GM12874 (cell line): ENCODE measurements at regions not wholly inside any gene's neighbourhood (a gene's known extent, or its start where the extent isn't known, plus 50 kb on each side); places are given as distances from the start of the nearest gene placed in this dataset.

Experiments
- TF ChIP-seq, protein P1 (sequence below): IDR thresholded peaks from 2 replicates; pipeline ENCODE4 v1.5.1; 2011; ENCODE audit warnings: low read depth, mild to moderate bottlenecking, control low read depth, low read length, moderate library complexity; ENCODE audit not compliant: insufficient read depth

DNA sequence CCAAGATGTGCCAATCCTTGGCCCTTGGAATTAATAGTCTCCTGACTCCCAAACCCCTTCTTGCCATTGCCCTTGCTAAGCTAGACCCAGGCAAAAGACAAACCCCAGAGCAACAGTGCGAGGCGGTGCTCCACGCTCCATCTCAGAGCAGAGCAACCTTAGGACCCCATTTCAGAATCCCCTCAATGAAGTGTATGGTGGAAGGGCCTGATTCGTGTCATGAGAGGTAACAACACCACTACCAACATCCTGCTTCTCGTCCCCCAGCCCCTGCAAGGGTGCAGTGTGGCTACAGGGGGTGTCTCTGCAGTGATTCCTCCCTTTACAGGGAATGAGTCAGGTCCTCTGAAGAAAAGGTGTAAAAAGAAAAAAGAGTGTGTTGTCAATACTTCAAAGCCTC, 103.9 kb upstream of the IRF2BP2 start:
- TF ChIP-seq, protein P1, sequence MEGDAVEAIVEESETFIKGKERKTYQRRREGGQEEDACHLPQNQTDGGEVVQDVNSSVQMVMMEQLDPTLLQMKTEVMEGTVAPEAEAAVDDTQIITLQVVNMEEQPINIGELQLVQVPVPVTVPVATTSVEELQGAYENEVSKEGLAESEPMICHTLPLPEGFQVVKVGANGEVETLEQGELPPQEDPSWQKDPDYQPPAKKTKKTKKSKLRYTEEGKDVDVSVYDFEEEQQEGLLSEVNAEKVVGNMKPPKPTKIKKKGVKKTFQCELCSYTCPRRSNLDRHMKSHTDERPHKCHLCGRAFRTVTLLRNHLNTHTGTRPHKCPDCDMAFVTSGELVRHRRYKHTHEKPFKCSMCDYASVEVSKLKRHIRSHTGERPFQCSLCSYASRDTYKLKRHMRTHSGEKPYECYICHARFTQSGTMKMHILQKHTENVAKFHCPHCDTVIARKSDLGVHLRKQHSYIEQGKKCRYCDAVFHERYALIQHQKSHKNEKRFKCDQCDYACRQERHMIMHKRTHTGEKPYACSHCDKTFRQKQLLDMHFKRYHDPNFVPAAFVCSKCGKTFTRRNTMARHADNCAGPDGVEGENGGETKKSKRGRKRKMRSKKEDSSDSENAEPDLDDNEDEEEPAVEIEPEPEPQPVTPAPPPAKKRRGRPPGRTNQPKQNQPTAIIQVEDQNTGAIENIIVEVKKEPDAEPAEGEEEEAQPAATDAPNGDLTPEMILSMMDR, result no peak

DNA sequence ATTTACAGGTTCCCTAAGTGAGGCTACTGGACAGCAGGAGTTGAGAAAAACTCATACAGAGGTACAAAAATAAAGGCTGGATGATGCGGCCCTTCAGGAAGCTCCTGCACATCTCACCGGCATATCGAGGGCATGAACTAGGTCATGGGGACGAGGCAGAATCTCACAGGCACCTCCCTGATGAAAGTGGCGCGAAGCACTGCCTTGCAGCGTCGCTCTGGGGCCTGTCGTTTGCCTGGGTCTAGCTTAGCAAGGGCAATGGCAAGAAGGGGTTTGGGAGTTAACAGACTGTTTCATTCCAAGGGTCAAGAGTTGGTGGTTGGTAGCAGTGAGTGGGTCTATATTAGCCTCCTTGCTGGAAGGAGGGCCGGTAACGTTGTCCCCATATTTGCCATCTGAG, 103.5 kb upstream of the IRF2BP2 start:
- TF ChIP-seq, protein P1, result no peak

DNA sequence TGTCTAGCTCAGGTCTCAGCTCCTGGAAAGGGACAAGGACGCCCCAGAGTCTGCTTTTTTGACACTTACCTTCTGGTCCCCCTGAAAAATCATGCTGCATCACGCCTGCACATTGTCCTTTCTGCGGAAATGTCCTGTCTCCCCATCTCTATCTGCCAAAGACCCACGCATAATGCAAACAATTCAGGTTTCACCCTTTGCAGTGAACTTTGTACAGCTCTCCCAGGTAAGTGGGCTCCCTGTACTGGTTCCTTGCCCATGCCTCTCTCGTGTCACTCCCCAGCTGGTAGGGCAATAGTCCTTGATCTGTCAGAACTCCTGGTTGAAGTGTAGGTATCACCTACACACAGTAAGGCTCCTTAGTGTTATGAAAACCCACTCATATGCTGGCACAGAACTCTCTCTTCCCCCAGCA, 102.9 kb upstream of the IRF2BP2 start:
- TF ChIP-seq, protein P1, result no peak

DNA sequence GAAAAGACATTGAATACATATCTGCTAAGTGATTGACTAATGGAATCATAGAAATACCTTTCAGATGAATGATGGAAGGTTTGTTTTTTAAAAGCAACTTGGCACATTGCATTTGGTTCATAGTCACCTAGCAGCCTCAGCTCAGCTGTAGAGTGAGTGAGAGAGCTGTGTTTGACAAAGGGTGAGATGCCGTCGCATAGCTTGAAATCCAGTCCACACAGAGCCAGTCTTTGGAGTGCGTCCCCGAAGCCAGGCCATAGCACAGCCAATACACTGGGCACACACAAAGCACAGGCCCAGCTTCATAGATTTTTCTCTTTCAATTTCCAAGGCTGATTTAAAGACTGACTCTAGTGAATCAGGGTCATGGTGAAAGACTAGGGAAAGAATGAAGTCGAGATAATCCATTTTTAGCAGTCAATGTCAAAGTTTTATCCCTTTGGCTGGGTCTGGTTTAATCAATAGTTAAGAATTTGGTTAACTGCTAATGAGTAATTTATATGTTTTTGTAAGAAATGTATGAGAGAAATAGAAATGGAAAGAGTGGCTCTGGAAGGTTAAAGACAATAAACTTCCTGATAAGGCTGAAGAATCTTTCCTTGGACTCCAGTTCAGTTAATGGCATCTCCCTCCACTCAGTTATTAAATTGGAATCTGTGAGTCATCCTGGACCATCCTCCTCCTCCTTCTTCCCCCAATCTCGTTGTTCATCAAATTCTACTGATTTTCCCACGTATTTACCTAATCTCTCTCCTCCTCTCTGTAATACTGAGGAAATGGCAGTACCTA, 101.2 kb upstream of the IRF2BP2 start:
- TF ChIP-seq, protein P1, result no peak

DNA sequence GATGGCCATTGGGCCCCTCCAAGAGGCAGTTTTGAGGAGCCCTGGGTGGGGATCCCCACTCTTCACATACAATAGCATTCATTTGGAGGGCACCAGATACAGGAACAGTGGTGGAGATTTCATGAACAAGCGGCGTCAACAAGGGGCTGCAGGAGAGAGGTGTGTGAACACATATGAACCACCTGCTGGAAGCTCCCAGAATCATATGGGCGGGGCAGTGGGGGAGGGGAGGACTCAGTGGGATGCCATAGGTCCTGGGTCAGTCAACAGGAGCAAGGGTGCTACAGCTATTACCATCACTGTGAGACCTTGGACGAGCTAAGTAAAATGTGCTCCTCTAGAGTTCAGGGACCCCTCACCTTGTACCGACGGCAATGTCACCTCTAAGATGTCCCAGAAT, 100.4 kb upstream of the IRF2BP2 start:
- TF ChIP-seq, protein P1, result no peak

DNA sequence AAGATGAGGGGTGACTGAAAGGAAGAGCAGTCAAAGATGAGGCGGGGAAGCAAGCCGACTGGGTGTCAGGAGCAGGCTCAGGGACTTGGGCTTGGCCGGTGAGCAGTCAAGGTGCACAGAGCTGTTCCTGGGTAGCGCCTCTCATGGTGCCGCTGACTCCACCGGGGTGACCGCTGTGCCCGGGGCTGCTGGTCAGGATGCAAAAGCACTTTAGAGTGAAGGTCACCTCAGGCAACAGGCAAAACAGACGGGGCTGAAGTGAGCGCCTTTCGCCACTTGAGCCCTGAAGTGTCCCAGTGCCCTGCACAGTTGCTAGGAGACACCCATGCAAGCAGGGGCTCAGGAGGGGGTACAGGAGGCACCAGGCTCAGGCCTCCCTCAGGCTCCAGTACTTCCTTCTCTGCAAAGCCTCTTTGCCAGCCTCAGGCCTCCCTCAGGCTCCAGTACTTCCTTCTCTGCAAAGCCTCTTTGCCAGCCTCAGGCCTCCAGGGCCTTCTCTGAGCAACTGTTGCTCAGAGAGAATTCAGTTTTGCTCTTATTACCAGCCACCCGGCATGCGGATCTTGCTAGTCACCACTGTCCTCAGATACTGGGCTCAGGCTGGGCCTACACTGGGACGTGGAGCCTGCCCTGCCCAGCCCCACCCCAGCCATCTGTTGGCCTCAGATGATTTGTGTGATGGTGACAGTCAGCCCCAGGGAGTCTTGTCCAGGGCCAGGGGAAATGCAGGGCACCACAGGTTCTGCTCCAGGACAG, 99.7 kb upstream of the IRF2BP2 start:
- TF ChIP-seq, protein P1, result no peak

DNA sequence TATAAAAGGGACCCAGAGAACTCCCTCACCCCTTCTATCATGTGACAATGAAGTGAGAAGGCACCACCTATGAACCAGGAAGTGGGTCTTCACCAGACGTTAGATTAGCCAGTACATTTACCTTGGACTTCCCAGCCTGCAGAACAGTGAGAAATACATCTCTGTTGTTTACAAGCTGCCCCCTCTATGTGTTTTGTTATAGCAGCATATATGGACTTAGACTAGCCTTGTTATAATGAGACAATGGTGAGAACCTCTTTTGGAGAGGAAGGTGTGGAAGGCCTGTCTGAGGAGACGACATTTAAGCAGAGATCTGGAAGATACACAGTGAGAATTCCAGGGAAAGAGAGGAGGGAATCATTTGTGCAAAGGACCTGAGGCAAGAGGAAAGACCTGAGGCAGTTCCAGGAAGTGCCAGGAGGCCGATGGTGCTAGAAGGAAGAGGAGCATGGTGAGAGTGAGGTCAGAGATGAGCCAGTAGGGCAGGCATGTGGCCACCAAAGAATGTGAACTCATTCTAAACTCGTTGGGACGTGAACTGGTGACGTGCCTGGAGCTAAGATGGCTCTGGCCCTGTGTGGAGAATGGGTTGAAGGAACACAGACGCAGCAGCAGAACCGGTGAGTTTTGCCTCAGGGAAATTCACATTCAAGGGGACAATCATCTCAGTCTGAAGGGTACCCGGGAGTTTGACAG, 98.9 kb upstream of the IRF2BP2 start:
- TF ChIP-seq, protein P1, result no peak
